ENCODE measurements at regions not wholly inside any gene's neighbourhood (a gene's known extent, or its start where the extent isn't known, plus 50 kb on each side); places are given as distances from the start of the nearest gene placed in this dataset.

DNA sequence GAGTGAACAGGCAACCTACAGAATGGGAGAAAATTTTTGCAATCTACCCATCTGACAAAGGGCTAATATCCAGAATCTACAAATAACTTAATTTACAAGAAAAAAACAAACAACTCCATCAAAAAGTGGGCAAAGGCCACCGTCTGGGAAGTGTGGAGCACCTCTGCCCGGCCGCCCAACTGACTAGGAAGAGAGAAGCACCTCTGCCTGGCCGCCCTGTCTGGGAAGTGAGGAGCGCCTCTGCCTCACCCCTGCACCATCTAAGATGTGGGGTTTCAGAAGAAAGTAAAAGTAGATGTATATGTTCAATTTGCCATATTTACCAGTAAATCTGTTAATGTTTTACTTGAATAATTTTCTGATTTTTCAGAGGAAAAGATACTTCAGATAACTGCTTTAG is 108.1 kb upstream of the TMEM161B start:
- no peaks in the 10 kb centered on the region for H3K27me3 ChIP-seq (replicated peaks; ENCODE audit: control insufficient read depth, insufficient read depth, low read length)
- no peaks in the 10 kb centered on the region for H3K36me3 ChIP-seq (ENCODE audit: control insufficient read depth, insufficient read depth, low read length)
- H3K4me3 ChIP-seq (replicated peaks; ENCODE audit: low read depth, low read length), result no peak overlapping the region
- TF ChIP-seq, protein P1, sequence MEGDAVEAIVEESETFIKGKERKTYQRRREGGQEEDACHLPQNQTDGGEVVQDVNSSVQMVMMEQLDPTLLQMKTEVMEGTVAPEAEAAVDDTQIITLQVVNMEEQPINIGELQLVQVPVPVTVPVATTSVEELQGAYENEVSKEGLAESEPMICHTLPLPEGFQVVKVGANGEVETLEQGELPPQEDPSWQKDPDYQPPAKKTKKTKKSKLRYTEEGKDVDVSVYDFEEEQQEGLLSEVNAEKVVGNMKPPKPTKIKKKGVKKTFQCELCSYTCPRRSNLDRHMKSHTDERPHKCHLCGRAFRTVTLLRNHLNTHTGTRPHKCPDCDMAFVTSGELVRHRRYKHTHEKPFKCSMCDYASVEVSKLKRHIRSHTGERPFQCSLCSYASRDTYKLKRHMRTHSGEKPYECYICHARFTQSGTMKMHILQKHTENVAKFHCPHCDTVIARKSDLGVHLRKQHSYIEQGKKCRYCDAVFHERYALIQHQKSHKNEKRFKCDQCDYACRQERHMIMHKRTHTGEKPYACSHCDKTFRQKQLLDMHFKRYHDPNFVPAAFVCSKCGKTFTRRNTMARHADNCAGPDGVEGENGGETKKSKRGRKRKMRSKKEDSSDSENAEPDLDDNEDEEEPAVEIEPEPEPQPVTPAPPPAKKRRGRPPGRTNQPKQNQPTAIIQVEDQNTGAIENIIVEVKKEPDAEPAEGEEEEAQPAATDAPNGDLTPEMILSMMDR (IDR thresholded peaks at IDR 0.05; ENCODE audit: insufficient read depth, low read length, poor library complexity, severe bottlenecking), result no peak
- no peak for DNase-seq (ENCODE audit: extremely low read depth, insufficient read length)

DNA sequence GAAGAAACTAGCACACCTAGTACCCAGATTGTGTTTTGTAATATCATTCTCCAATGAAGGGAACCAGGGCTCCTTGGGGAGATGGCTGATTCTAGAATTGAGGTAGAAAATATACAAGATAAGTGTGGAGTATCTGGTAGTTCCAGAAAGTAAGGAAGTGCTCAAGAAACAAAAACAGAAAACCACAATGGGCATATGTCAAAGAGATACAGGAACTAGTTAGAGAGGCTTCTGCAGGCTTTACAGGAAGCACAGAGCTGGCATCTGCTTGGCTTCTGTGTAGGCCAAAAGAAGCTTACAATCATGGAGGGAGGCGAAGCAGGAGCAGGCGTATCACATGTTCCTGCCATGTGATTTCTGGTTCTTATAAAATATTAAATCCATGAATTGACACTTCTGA is 105.7 kb upstream of the TMEM161B start:
- no peak overlapping the region for H3K4me3 ChIP-seq (replicated peaks; ENCODE audit: low read depth, low read length)
- TF ChIP-seq, protein P1 (IDR thresholded peaks at IDR 0.05; ENCODE audit: insufficient read depth, low read length, poor library complexity, severe bottlenecking), result no peak
- H3K36me3 ChIP-seq (ENCODE audit: control insufficient read depth, insufficient read depth, low read length), result no peaks in the 10 kb centered on the region
- no peaks in the 10 kb centered on the region for H3K27me3 ChIP-seq (replicated peaks; ENCODE audit: control insufficient read depth, insufficient read depth, low read length)
- DNase-seq (ENCODE audit: extremely low read depth, insufficient read length), result no peak

DNA sequence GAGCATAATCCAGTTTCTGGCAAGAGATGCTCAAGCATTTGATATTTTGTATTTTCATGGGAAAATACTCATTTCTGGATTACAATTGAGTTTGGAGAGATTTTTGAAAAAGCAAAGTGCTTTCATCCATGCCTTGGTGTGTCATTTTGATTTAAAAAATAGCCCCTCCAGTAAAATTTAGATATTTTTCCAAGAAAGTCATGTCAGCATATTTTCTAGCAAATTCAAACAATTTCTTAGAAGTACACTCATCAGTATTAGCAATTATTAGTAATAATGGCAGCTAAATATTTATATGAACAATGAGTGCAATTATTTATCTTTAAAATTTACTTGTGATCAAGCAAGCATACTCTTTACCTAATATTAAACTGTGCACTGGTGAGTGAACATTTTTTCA is 102.2 kb upstream of the TMEM161B start:
- no peak overlapping the region for H3K4me3 ChIP-seq (replicated peaks; ENCODE audit: low read depth, low read length)
- H3K36me3 ChIP-seq (ENCODE audit: control insufficient read depth, insufficient read depth, low read length), result no peaks in the 10 kb centered on the region
- TF ChIP-seq, protein P1 (IDR thresholded peaks at IDR 0.05; ENCODE audit: insufficient read depth, low read length, poor library complexity, severe bottlenecking), result no peak
- DNase-seq (ENCODE audit: extremely low read depth, insufficient read length), result no peak
- no peaks in the 10 kb centered on the region for H3K27me3 ChIP-seq (replicated peaks; ENCODE audit: control insufficient read depth, insufficient read depth, low read length)

DNA sequence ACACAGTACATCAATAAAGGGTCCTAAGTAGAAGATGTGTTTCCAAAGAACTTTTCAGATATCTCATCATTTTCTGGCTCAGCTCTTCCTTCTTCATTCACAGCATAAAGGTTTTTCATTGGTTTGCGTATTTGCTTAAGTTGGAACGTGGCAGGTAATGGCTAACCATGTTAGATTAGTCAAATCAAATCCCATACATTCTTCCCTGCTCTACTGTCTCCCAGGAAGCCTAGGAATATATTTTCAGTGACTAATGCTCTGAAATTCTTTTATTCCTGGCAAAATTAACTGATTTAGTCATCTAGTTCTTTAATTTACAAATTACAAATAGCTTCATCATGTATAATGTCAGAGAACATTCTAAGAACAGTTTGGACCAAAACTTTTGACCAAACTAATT is 99.6 kb upstream of the TMEM161B start:
- no peaks in the 10 kb centered on the region for H3K27me3 ChIP-seq (replicated peaks; ENCODE audit: control insufficient read depth, insufficient read depth, low read length)
- no peak for DNase-seq (ENCODE audit: extremely low read depth, insufficient read length)
- H3K4me3 ChIP-seq (replicated peaks; ENCODE audit: low read depth, low read length), result no peak overlapping the region
- TF ChIP-seq, protein P1 (IDR thresholded peaks at IDR 0.05; ENCODE audit: insufficient read depth, low read length, poor library complexity, severe bottlenecking), result no peak
- H3K36me3 ChIP-seq (ENCODE audit: control insufficient read depth, insufficient read depth, low read length), result no peaks in the 10 kb centered on the region

DNA sequence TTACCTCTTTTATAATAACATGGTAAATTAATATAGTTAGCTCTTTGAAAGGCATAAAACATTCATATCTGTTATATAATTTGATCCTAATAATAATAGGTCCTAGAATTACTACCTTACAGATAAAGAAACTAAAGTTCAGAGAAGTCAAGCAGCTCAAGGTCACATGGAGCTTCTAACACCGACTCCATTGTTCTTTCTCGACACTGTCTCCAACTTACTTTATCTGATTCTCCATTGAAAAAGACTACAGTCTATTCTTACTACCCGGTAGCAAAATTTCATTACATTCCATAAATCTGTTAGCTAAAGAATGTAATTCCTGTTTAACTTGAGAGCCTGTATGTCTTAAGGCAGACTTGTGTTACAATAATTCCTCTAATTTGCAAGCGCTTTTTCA is 96.3 kb upstream of the TMEM161B start:
- no peaks in the 10 kb centered on the region for H3K36me3 ChIP-seq (ENCODE audit: control insufficient read depth, insufficient read depth, low read length)
- H3K4me3 ChIP-seq (replicated peaks; ENCODE audit: low read depth, low read length), result no peak overlapping the region
- no peaks in the 10 kb centered on the region for H3K27me3 ChIP-seq (replicated peaks; ENCODE audit: control insufficient read depth, insufficient read depth, low read length)
- TF ChIP-seq, protein P1 (IDR thresholded peaks at IDR 0.05; ENCODE audit: insufficient read depth, low read length, poor library complexity, severe bottlenecking), result no peak
- no peak for DNase-seq (ENCODE audit: extremely low read depth, insufficient read length)

DNA sequence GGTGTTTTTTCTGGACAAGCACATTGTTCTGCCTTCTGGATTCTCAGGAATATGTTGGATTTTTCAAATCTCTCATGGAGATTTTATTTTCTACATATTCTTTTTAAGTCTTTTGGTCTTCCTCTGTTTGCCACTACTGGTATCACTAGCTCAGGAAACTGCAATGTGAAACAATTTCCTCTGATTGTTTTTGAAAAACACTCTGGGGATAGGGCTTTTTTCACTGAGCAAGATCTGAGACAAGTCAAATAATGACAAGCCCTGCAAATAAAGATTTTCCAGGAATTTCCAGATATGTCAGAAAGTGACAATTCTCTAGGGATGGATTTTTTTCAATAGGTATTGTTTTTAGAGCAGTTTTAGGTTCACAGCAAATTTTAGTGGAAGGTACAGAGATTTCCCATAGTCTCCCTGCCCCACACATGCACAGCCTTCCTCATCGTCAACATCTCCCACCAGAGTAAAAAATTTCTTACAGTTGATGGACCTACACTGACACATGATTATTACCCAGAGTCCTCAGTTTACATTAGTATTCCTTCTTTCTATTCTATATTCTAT is 86.9 kb upstream of the TMEM161B start:
- H3K4me3 ChIP-seq (replicated peaks; ENCODE audit: low read depth, low read length), result no peak overlapping the region
- no peaks in the 10 kb centered on the region for H3K27me3 ChIP-seq (replicated peaks; ENCODE audit: control insufficient read depth, insufficient read depth, low read length)
- no peaks in the 10 kb centered on the region for H3K36me3 ChIP-seq (ENCODE audit: control insufficient read depth, insufficient read depth, low read length)
- TF ChIP-seq, protein P1 (IDR thresholded peaks at IDR 0.05; ENCODE audit: insufficient read depth, low read length, poor library complexity, severe bottlenecking), result no peak
- DNase-seq (ENCODE audit: extremely low read depth, insufficient read length), result no peak

Measured in GM06990 (cell line).